Ureter (tissue), 1 donor: ENCODE measurements at regions not wholly inside any gene's neighbourhood (a gene's known extent, or its start where the extent isn't known, plus 50 kb on each side); places are given as distances from the start of the nearest gene placed in this dataset.

Experiments used
- DNase-seq: peaks from one replicate; pipeline ENCODE4 v3.0.0-alpha.2; 2020; ENCODE audit warnings: low spot score
- donor health status: DM: yes; HTN: yes; CAD: no.

DNA sequence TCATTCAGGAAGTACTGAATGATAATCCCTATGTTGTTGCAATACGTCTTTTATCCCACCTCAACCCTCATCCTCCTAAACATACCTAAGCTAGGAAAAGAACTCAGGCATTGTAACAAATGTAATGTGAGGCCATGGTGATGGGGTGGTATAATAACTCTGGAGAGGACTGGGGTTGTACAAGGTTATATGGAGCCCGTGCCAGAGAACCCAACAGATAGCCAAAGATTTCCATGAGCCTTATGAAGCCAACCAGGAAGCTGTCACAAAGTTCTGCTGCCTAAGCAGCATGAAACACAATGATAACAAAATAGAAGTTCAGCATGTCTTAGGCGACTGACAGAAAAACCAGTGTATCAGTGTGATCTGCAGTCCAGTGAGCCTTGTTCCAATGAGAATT, 394.1 kb upstream of the NBEA start:
- no peak for DNase-seq

DNA sequence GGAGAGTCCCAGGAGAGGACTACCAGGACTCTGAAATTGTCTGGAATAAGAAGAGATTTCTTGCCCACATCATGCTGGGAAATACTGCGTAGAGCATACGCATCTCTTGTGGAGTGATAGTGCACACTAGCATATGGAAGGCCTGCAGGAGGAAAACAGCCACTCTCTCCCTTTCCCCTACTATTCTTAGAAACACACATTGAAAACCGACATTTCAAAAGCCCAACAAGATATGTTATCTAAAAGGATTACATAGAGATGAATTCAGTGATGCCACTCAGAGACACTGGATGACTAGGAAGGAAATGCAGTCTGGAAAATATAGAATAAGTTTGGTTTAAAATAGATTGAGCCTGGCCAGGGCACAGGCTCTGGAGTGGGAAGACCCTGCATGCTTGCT, 388.7 kb upstream of the NBEA start:
- no peak for DNase-seq

DNA sequence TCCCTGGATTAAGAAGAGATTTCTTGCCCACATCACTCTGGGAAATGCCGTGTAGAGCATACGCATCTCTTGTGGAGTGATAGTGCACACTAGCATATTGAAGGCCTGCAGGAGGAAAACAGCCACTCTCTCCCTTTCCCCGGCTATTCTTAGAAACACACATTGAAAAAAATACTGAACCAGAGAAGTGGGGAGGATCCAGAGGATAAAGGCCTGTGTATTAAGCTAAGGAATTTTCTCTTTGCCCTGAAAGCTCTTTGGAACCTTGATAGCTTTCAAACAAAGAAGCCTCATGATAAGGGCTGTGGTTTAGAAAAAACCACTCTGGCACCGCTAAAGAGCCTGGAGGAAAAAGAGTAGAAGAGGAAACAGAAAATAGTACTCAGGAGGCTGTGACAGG, 386.1 kb upstream of the NBEA start:
- DNase-seq: no peak

DNA sequence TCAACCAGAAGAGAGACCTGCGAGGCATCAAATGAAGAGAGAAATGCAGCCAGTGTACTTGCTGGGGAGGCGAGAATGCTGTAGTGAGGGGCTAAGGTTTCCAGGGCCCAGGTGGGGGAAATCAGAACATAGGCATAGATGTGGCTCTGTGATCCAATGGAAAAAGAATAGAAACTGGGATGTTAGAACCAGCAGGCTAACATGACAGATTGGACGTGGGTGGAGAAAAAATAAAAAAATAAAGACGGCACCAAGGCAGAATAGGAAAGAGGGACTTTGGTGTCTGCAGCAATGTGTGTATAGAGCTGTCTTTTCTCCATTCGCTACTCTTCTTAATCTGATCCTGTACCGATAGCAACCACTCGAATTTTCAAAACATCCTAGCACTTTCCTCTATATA, 381.0 kb upstream of the NBEA start:
- no peak for DNase-seq

DNA sequence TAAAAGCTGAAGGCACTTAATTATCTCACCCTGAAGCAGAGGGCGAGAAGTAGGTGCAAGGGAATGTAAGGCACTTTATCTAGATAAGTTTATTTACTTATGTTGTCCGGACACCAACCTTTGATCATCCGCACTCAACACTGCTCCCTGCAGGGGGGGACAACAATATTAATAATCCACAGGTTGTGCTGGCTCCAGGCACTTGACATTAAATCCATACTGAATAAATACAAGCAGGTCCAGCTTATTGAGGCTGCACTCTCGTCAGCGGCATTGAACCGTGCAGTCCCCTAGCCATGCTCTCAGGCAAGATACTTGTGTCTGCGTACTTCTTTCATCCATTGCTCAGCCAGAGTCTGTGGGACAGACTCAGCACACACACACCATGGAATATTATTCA, 374.5 kb upstream of the NBEA start:
- no peak for DNase-seq

DNA sequence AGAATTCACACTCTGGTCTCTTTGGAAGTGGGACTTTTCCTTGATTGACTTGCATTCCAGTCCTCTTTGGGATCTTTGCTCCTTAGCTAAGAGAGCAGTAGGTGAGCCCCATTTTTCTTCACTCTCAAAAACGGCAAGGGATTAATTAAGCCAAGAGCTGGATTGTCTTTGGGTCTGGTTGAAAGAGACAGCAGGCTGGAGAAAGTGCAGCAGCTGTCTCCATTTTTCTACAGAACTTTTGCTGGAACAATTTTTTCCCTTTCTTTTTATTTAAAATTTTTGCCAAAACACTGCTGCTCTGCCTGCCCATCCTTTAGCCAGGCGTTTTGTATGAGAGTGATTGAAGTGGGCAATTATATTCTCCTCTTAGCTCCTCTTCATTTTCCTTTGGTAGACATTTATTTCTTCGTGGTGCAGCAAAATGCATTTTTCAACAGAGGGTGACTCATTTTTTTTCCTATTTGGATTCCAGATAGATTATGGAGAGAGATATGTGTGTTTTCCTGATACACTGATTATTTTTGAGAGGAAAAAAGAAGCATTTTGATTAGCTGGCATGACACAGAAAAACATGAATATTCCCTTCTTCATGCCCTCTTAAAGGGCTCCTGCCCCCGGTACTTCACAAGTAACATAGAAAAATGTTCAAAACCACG, 371.2 kb upstream of the NBEA start:
- no peak for DNase-seq

DNA sequence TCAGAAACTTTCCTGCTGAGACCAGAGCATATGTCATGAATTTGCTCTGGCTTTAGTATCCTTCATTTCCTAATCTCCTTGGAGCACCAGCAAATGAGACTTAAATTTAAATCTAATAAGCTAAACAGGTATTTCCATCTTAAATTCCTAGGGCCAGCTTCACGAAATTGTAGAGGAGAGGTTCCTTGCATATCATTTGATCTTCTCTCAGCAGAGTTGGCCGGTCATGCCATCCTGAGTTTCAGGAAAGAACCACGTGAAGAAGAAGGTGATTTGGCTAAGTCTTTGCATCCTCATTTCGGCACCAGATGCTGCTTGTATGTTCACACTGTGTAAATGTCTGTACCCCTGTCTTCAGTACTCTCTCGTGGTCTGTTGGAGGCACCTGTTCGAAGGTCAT, 370.4 kb upstream of the NBEA start:
- DNase-seq: no peak

DNA sequence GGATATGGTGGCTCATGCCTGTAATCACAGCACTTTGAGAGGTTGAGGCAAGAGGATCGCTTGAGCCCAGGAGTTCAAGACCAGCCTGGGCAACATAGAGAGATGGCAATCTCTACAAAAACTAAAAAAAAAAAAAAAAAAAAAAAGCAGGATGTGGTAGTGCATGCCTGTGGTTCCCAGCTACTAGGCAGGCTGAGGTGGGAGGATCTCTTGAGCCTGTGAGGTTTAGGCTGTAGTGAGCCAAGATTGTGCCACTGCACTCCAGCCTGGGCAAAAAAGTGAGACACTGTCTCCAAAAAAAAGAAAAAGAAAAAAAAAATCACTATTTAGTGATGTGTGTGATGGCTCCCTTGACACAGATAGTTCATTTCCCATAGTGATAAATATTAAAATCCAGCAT, 365.0 kb upstream of the NBEA start:
- no peak for DNase-seq

DNA sequence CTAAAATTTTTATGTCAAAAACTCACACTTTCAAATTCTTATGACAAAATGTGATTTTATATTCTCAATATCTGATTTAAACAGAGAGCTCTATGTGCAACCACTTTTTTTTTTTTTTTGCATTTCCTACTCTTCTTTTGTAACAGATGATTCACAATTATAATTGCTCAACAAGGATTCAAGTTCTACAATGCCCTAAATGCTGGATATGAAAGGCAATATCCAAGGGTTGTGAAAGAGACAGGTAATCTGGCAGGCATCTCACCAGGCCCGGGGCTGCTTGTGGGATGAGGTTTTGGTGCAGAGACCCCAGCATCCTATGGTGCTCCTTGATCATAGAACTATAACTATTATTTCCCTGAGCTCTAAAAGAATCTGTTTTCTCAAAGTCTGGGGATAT, 363.6 kb upstream of the NBEA start:
- DNase-seq: no peak

DNA sequence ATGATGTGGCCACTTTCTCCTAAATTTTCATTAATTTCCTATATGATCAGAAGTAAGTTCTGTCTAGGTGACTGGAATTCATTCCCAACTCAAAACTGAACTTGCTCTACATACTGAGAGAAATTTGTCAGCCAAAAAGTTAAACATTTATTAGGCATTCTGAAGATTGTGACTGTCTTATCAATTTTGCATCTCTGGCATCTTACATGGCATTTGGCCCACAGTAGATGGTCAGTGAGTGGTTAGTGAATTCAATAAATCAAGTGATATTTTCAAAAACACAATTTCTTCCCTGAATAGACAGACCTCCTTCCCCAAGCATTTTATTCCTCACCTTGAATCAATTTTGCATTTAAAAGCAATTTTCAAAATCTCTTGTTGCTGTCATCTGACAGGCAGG, 363.2 kb upstream of the NBEA start:
- no peak for DNase-seq

DNA sequence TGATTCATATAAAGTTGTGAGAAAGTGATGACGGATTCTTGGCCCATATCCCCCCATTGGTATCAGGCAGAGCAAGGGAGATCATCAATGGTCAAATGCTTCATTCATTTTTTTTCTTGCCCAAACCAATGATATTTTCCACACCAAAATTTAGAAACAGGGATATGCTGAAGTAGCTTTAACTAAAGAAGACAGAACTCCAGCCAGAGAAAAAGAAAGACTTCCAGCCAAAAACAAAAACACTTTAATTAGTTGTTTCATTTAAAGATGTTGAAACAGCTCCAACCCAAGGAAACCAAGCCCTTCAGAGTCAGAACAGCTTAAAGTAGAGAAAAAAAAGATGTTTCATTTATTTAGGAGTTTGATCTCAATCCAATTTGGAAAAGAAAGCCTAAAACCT, 358.9 kb upstream of the NBEA start:
- DNase-seq: no peak

DNA sequence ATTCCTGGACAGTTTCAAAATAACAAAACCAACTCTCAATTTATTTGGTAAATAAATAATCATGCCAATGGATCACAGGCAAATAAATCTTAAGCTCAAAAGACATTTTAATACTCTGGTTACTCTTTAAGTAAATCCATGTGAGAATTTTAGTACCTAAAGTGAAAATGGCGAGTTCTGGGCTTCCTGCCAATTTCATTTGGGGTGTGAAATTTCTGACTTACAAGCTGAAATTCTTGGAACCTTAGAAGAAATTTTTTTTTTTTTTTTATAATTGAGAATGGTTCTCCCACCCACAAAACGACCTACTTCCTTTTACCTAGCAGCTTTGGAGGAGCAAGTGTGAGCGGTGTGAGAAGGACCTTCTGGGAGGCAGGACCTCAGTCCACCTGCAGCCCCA, 354.5 kb upstream of the NBEA start:
- no peak for DNase-seq

DNA sequence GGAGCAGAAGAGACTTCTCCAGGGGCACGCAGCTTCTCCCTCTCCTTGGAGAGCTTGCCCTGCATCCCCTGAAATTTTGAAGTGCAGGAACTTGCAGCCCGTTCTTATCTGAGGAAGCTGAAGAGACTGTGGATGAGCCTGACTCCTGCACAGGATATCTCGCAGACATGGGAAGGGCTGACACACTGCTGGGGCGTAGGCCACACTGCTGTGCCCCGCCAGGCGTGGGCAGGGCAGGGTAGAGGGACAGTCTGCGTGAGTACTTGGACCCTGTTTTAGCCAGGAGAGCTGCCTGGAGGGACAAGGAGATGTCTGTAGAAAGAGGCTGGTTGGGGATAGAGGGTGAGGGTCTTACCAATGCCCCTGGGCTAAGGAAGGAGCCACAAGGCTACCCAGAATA, 353.7 kb upstream of the NBEA start:
- no peak for DNase-seq

DNA sequence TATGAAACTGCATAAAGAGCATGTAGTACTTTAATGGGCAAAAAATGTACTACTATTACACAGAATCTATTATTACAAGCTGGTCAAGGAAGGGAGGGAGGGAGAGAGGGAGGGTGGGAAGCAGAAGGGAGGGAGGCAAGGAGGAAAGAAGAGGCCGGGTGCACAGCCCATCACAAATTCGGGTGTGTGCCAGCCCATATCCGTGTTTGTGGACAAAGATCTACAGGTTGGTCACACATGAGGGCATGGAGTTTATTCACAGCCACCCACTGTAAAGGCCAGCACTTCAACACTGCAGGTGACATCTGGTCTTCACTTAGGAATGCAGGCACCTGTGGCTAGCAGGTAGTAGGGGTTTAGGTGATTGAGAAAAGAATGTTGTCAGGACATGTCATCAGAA, 352.5 kb upstream of the NBEA start:
- DNase-seq: no peak

DNA sequence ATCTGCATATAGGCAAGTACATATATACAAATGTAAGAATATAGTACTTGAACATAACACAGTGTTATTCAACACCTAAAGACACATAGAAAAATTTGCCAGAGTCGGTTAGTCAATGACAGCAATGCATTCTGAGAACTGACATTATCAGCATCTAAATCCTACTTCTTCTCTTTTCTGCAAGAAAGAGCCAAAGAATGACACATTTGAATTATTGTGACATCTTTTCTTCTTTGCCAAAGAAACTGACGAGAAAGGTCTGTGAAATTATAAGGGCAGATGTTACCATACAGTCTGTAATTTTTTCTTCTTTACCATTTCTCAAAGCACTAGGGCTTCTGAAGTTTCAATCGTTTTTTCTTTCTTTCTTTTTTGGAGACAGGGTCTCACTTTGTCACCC, 350.9 kb upstream of the NBEA start:
- no peak for DNase-seq

DNA sequence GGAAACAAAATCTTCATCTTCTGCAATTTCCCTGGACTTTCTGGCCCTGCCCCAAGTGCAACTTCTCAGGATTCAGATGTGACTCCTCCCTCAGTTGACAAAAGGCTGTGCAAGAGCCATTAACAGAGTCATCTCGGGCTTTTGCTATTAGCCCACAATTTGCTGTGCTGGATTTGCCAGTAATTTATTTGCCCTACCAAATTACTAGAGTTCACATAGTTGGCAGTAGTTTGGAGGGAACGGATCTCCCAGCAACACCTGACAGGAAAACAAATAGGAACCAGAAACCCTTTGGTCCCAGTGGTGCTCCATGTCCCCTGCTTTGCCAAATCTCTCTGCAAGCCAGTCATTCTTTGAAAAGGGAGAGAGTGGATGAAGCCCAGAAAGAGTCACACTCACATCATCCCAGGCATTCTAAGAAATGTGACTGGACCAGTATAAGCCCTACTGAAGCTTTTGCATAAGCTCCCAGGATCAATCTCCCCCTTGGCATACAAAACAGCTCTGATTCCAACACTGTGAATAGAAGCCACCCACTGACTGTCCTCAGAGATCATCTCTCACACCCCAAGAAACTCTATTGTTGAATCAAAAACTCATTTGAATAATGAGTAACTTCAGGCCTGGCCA, 350.1 kb upstream of the NBEA start:
- no peak for DNase-seq

DNA sequence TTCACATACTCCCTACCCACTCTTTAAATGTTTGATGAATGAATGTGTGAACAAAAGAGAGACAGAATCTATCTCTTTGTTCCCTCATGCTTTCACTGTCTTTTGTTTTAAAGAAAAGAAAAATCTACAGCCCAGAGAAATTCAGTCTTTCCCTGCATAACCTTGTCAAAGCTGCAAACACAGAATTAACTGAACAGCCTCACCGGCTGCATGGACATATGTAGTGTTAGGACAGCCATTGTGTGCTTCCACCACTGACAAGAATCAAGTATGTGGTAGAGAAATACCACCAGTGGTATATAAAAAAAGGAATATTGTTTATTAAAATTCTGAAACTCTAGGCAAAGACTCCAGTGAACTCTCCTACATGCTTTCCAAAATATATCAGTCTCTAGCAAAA, 348.4 kb upstream of the NBEA start:
- DNase-seq: no peak

DNA sequence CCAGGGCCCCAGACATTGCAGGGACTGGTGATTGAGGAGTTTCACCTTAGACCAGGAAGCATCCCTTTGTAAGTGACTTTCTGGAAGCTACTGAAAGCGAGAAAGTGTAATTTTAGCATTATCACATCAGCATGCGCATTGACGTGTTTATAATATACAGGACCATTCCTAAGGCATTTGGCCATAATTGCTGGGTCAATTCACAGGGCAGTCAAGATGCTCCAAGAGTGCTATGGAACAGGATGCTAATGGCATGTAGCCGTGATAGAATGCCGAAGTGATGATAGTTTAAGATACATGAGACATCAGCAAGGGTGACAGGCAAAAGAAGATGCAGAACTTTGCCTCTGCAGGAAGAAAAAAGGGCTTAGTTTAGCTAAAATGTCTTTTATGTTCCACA, 347.6 kb upstream of the NBEA start:
- no peak for DNase-seq

DNA sequence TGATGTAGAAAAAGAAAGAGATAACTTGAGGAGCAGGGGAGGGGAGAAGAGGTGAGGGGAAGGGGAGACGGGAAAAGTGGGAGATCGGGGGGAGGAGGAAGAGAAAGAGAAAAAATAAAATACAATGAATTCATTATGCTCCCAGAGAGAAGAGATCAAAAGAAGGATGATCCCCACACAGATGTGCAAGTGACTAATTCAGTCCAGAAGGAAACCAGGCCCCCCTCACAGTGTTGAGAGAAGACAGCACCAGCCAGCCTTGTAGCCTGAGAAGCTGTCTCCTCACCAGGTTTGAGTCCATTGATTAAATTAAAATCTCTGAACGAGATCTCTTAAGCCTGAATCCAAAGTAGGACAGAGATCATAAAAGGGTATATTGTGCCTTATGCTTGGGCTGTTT, 333.7 kb upstream of the NBEA start:
- no peak for DNase-seq

DNA sequence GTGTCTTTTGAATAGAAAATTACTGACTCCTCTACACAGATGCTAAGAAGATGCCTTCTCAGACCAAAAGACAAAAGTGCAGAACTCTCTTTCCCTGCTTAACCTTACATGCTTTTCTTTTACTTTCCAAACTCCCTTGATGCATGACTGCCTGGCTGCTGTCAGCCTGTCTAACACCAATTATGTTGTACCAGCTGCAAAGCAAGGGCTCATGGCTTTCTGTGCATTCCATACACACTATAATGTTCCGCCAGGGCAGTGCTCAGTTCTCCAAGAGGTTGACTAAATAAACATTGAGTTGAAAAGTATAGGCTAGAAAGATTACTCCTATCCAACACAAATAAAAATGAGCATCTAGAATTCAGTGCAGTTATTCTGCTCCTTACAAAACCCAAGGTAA, 330.4 kb upstream of the NBEA start:
- no peak for DNase-seq

DNA sequence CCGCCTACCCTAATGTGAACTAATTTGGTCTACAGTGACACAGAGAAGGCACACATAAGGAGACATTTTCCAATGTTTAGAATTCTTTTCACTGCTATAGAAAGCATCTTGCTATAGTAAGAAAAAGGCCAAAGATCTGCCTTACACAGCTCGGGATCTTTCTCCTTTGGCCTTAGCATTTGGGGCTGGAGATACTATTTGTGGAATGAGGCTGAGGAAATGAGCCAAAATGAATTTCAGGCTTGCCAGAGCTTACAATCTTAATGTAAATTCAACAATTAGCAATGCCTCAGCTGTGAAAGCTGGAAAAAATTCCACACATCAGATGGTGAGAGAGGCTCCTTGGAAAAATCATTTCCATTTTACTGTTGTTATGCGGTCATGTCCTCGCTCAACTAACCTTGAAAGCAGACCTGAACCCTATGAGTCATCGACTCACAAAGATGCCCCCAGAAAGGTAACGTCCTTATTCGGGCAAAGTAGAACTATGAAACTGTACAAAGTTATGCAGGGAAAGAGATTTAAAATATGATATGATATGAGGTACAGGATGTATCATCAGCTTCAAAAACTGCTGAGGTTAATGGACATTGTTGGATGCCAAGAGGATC, 324.5 kb upstream of the NBEA start:
- no peak for DNase-seq

DNA sequence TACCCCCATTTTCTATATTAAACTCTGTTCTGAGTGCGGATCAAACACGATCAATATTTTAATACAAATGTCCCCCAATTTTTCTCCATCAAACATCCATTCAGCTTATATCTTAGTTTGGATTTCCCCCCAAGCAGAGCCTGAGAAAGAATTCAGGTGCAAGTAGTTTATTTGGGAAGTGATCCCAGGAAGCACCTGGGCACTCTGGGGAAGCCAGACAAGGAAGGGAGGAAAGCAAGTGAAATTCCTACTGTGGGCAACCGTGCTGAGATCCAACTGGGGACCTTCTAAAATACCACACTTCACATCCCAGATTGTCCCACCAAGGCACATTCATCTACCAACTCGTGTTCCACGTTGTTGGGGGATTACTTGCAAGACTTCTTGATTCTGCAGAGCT, 323.4 kb upstream of the NBEA start:
- no peak for DNase-seq

DNA sequence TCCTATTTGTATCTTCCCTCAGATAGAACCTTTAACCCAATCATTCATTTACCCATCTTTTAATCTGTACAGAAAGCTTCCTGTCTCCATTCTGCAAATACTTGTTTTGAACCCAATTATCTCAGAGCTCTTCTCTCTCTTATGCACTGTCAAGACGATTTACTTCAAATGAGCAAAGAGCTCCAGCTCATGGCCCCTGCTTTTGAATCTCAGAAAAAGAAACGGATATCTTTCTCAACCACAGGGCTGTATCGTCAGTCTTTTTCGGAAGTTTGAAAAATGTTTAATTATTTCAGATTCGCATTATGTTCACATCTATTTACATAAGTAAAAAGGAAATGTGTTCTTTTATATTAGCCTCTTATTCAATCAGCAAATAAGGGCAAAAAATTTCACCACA, 322.7 kb upstream of the NBEA start:
- DNase-seq: no peak
